ENCODE measurements at regions not wholly inside any gene's neighbourhood (a gene's known extent, or its start where the extent isn't known, plus 50 kb on each side); places are given as distances from the start of the nearest gene placed in this dataset.

- no peak overlapping the region for H3K27ac ChIP-seq (ENCODE audit: insufficient read depth, low read depth, low read length)
- peaks cover 0 to 4% of the 10 kb centered on the region in 2 experiments for H3K27me3 ChIP-seq (ENCODE audit: control insufficient read depth in 2 of 2, insufficient read depth in 2 of 2, low read length in 2 of 2)
- no peak overlapping the region for H3K9ac ChIP-seq (replicated peaks; ENCODE audit: extremely low read depth, insufficient read depth, low read length)
- POLR2A ChIA-PET: no interaction called here
- H4K20me1 ChIP-seq (replicated peaks; ENCODE audit: control insufficient read depth, extremely low read depth, insufficient read depth, low read length): no peaks in the 10 kb centered on the region
- H3K36me3 ChIP-seq (ENCODE audit: control insufficient read depth in 2 of 2, extremely low read depth in 1 of 2, insufficient read depth in 2 of 2, low read length in 2 of 2): no peaks in the 10 kb centered on the region
- no peaks in the 10 kb centered on the region for H3K4me1 ChIP-seq (ENCODE audit: control insufficient read depth, extremely low read depth, insufficient read depth, low read length)
- DNase-seq (ENCODE audit: low read depth, low spot score): no peak
- intact Hi-C loops (cut with micrococcal nuclease): no loop called here
- no peaks in the 10 kb centered on the region for H3K9me1 ChIP-seq (replicated peaks; ENCODE audit: control insufficient read depth, extremely low read depth, insufficient read depth, low read length)
- no TSS peak for BruUV-seq (replicated peaks)
- H3K9me3 ChIP-seq (replicated peaks; ENCODE audit: control insufficient read depth, insufficient read depth, low read length): no peaks in the 10 kb centered on the region
- CTCF ChIA-PET: no interaction called here
- no peak overlapping the region for H3K4me3 ChIP-seq (replicated peaks in 1 of 3; ENCODE audit: insufficient read depth in 1 of 3, low read depth in 1 of 3, low read length in 3 of 3)
- no peak overlapping the region for H3K4me2 ChIP-seq (ENCODE audit: insufficient read depth, low read length)
- dilution Hi-C loops (cut with MboI; ENCODE audit: extremely low pct_ligation_motif_present, low sequenced_read_pairs): no loop called here
- no peak for FAIRE-seq
- H2AFZ ChIP-seq (ENCODE audit: low read depth, low read length): no peak overlapping the region
- TF ChIP-seq FOS (IDR thresholded peaks at IDR 0.05; ENCODE audit: borderline replicate concordance, insufficient read depth, low read length) (no peak), POLR2A (IDR thresholded peaks at IDR 0.05; ENCODE audit: low read depth, low read length) (no peak), GATA2 (IDR thresholded peaks at IDR 0.05; ENCODE audit: insufficient read depth, insufficient read length, low read depth, low read length) (no peak), JUN (IDR thresholded peaks at IDR 0.05; ENCODE audit: borderline replicate concordance, insufficient read depth, insufficient read length, low read depth) (no peak)
- TF ChIP-seq, protein P1, sequence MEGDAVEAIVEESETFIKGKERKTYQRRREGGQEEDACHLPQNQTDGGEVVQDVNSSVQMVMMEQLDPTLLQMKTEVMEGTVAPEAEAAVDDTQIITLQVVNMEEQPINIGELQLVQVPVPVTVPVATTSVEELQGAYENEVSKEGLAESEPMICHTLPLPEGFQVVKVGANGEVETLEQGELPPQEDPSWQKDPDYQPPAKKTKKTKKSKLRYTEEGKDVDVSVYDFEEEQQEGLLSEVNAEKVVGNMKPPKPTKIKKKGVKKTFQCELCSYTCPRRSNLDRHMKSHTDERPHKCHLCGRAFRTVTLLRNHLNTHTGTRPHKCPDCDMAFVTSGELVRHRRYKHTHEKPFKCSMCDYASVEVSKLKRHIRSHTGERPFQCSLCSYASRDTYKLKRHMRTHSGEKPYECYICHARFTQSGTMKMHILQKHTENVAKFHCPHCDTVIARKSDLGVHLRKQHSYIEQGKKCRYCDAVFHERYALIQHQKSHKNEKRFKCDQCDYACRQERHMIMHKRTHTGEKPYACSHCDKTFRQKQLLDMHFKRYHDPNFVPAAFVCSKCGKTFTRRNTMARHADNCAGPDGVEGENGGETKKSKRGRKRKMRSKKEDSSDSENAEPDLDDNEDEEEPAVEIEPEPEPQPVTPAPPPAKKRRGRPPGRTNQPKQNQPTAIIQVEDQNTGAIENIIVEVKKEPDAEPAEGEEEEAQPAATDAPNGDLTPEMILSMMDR (IDR thresholded peaks at IDR 0.05; ENCODE audit: extremely low read depth in 1 of 2, insufficient read depth in 1 of 2, low read depth in 1 of 2, low read length in 2 of 2): no peak
- H3K79me2 ChIP-seq (ENCODE audit: control insufficient read depth, insufficient read depth, low read length): no peaks in the 10 kb centered on the region
Observed at GRCh38 chr18:27746241-27746640, 430.7 kb downstream of the CDH2 start.

DNA sequence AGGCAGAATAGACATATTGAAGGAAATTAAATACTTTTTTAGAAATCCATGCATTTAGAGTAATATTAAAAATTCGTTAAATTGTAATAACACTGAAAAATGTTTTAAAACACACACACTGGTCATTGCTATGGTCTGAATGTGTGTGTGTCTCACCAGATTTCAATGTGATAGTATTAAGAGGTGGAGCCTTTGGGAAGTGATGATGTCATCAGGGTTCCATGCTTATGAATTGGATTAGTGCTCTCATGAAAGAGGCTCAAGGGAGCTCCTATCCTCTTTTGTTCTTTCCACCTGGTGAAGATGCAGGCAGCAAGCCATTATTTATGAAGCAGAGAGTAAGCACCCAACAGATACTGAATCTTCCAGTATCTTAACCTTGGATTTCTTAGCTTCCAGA is 441.8 kb downstream of the CDH2 start:
- H4K20me1 ChIP-seq (replicated peaks; ENCODE audit: control insufficient read depth, extremely low read depth, insufficient read depth, low read length): no peaks in the 10 kb centered on the region
- H2AFZ ChIP-seq (ENCODE audit: low read depth, low read length): no peak overlapping the region
- H3K4me1 ChIP-seq (ENCODE audit: control insufficient read depth, extremely low read depth, insufficient read depth, low read length): no peaks in the 10 kb centered on the region
- no peaks in the 10 kb centered on the region for H3K9me1 ChIP-seq (replicated peaks; ENCODE audit: control insufficient read depth, extremely low read depth, insufficient read depth, low read length)
- no peak for FAIRE-seq
- DNase-seq (ENCODE audit: low read depth, low spot score): no peak
- H3K27ac ChIP-seq (ENCODE audit: insufficient read depth, low read depth, low read length): no peak overlapping the region
- no TSS peak for BruUV-seq (replicated peaks)
- intact Hi-C loops (cut with micrococcal nuclease) (no loop called here), dilution Hi-C loops (cut with MboI; ENCODE audit: extremely low pct_ligation_motif_present, low sequenced_read_pairs) (no loop called here)
- H3K4me2 ChIP-seq (ENCODE audit: insufficient read depth, low read length): no peak overlapping the region
- H3K9ac ChIP-seq (replicated peaks; ENCODE audit: extremely low read depth, insufficient read depth, low read length): no peak overlapping the region
- H3K9me3 ChIP-seq (replicated peaks; ENCODE audit: control insufficient read depth, insufficient read depth, low read length): no peaks in the 10 kb centered on the region
- TF ChIP-seq, protein P2, sequence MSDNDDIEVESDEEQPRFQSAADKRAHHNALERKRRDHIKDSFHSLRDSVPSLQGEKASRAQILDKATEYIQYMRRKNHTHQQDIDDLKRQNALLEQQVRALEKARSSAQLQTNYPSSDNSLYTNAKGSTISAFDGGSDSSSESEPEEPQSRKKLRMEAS (IDR thresholded peaks at IDR 0.05; ENCODE audit: insufficient read depth, insufficient read length): no peak
- TF ChIP-seq GATA2 (IDR thresholded peaks at IDR 0.05; ENCODE audit: insufficient read depth, insufficient read length, low read depth, low read length) (no peak), POLR2A (IDR thresholded peaks at IDR 0.05; ENCODE audit: low read depth, low read length) (no peak), MYC (IDR thresholded peaks at IDR 0.05; ENCODE audit: low read depth, low read length) (no peak), POLR2AphosphoS5 (IDR thresholded peaks at IDR 0.05; ENCODE audit: insufficient read depth, low read depth, low read length) (no peak), JUN (IDR thresholded peaks at IDR 0.05; ENCODE audit: borderline replicate concordance, insufficient read depth, insufficient read length, low read depth) (no peak), FOS (IDR thresholded peaks at IDR 0.05; ENCODE audit: borderline replicate concordance, insufficient read depth, low read length) (no peak), EZH2 (IDR thresholded peaks at IDR 0.05; ENCODE audit: borderline replicate concordance, low read depth, low read length, severe bottlenecking) (no peak)
- TF ChIP-seq, protein P1 (IDR thresholded peaks at IDR 0.05; ENCODE audit: extremely low read depth in 1 of 2, insufficient read depth in 1 of 2, low read depth in 1 of 2, low read length in 2 of 2): no peak
- H3K79me2 ChIP-seq (ENCODE audit: control insufficient read depth, insufficient read depth, low read length): no peaks in the 10 kb centered on the region
- peaks cover 0 to 2% of the 10 kb centered on the region in 2 experiments for H3K27me3 ChIP-seq (ENCODE audit: control insufficient read depth in 2 of 2, insufficient read depth in 2 of 2, low read length in 2 of 2)
- no peaks in the 10 kb centered on the region for H3K36me3 ChIP-seq (ENCODE audit: control insufficient read depth in 2 of 2, extremely low read depth in 1 of 2, insufficient read depth in 2 of 2, low read length in 2 of 2)
- ChIA-PET CTCF (interaction anchor here (1.2 kb wide), 1 partner anchor 15 kb away, joined by 3 read pairs; no protein-coding TSS in a partner anchor), POLR2A (no interaction called here)
- H3K4me3 ChIP-seq (replicated peaks in 1 of 3; ENCODE audit: insufficient read depth in 1 of 3, low read depth in 1 of 3, low read length in 3 of 3): no peak overlapping the region
